ENCODE measurements at regions not wholly inside any gene's neighbourhood (a gene's known extent, or its start where the extent isn't known, plus 50 kb on each side); places are given as distances from the start of the nearest gene placed in this dataset.

GRCh38 chr2:15778529-15779219, 161.7 kb upstream of the MYCN start:
- 90 to 91% methylated on average over 4 to 5 of the region's 7 CpGs for WGBS, 2 donors (ENCODE audit: low coverage in 1 of 2)
- ATAC-seq, result no peak
- Histone ChIP-seq H3K4me3 (no peak overlapping the region), H3K4me1 (no peaks in the 10 kb centered on the region), H3K9me3 (no peaks in the 10 kb centered on the region), H3K36me3 (no peaks in the 10 kb centered on the region), H3K27ac (no peak overlapping the region), H3K27me3 (peaks cover 25% of the 10 kb centered on the region)
- TF ChIP-seq POLR2AphosphoS5 (IDR thresholded peaks at IDR 0.05) (no peak), CTCF (IDR thresholded peaks at IDR 0.05) (no peak), EP300 (IDR thresholded peaks at IDR 0.05) (no peak), POLR2A (IDR thresholded peaks at IDR 0.05) (no peak)

DNA sequence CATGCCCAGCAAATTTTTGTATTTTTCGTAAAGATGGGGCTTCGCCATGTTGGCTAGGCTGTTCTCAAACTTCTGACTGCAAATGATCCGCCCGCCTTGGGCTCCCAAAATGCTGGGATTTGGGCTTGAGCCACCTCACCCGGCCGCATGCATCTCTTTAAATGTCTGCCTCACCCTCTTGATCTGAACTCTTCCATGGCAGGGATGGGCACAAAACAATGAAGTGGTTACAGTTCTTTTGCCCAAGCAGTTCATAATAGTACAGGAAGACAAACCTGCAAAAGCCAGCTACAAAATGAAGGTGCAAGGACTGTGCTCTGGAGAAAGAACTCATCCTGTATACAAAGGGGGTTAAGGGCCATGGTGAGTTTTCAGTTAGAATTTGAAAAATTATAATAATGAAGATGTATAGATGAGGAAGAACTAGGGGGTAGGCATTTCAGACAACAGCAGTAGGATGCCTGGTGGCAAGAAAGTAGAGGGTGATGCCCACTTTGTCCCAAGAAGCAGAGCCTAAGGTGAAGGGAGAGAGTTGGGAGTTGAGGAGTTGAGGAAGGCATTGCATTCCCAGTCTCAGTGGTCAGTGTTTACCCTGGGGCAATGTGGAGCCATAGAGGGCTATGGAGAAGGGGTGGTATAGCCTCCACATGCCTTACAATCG, 160.8 kb upstream of the MYCN start:
- Histone ChIP-seq H3K4me1 (no peaks in the 10 kb centered on the region), H3K9me3 (no peaks in the 10 kb centered on the region), H3K27me3 (peaks cover 32% of the 10 kb centered on the region), H3K36me3 (no peaks in the 10 kb centered on the region), H3K4me3 (no peak overlapping the region), H3K27ac (no peak overlapping the region)
- TF ChIP-seq POLR2AphosphoS5 (IDR thresholded peaks at IDR 0.05) (no peak), EP300 (IDR thresholded peaks at IDR 0.05) (no peak), CTCF (IDR thresholded peaks at IDR 0.05) (no peak), POLR2A (IDR thresholded peaks at IDR 0.05) (no peak)
- no peak for ATAC-seq
- WGBS, 2 donors (ENCODE audit: low coverage in 1 of 2), result 87 to 97% methylated on average over 5 to 7 of the region's 7 CpGs

- no peak for TF ChIP-seq POLR2A (IDR thresholded peaks at IDR 0.05)
- TF ChIP-seq CTCF (IDR thresholded peaks at IDR 0.05), result no peak
- no peak for TF ChIP-seq POLR2AphosphoS5 (IDR thresholded peaks at IDR 0.05)
- TF ChIP-seq EP300 (IDR thresholded peaks at IDR 0.05), result no peak
- H3K4me3 ChIP-seq, result no peak overlapping the region
- 60% methylated on average over 1 of the region's 7 CpGs; no CpG with 5 or more reads in 1 of the 2 donors for WGBS, 2 donors (ENCODE audit: low coverage in 1 of 2)
- H3K9me3 ChIP-seq, result no peaks in the 10 kb centered on the region
- H3K4me1 ChIP-seq, result no peaks in the 10 kb centered on the region
- no peaks in the 10 kb centered on the region for H3K36me3 ChIP-seq
- H3K27me3 ChIP-seq, result peaks cover 39% of the 10 kb centered on the region
- H3K27ac ChIP-seq, result no peak overlapping the region
- ATAC-seq, result no peak
Measured at GRCh38 chr2:15780234-15780633, 160.1 kb upstream of the MYCN start.

DNA sequence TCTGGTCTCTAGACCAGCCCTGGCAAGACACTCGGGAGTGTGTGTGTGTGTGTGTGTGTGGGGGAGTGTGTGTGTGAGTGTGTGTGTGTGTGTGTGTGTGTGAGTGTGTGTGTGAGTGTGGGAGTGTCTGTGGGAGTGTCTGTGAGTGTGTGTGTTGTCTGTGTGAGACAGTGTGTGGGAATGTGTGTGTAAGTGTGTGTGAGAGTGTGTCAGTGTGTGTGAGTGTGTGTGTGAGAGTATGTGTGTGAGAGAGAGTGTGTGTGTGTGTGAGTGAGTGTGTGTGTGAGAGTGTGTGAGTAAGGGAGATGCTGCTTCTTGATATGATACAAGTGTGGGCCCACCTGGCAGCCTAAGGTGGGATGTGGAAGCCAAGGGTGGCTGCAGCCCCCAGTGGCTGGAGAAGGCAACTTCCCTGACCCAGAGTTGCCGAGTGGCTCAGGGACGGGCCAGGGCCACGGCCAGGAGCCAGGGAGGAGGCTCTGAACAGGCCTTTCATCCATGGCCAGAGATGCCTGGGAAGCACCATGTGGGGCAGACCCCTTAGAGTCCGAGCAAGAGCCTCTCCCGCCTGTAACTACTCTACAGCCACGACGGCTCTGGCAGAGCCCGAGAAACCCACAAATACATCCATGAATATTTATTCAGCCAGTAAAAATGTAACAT, 159.3 kb upstream of the MYCN start:
- Histone ChIP-seq H3K4me1 (no peaks in the 10 kb centered on the region), H3K36me3 (no peaks in the 10 kb centered on the region), H3K9me3 (no peaks in the 10 kb centered on the region), H3K27ac (no peak overlapping the region), H3K4me3 (no peak overlapping the region), H3K27me3 (peaks cover 40% of the 10 kb centered on the region)
- no peak for ATAC-seq
- 100% methylated on average over 1 of the region's 9 CpGs; no CpG with 5 or more reads in 1 of the 2 donors for WGBS, 2 donors (ENCODE audit: low coverage in 1 of 2)
- TF ChIP-seq POLR2A (IDR thresholded peaks at IDR 0.05), result no peak
- no peak for TF ChIP-seq POLR2AphosphoS5 (IDR thresholded peaks at IDR 0.05)
- TF ChIP-seq CTCF (IDR thresholded peaks at IDR 0.05), result no peak
- no peak for TF ChIP-seq EP300 (IDR thresholded peaks at IDR 0.05)
